Stimulated activated naive CD8-positive, alpha-beta T cell treated with anti-CD3 and anti-CD28 coated beads, Interleukin-15, Interleukin-2, amounts not matched to agents 100 U/mL and 50 U/mL, for 24 hours (primary cell): ENCODE measurements at regions not wholly inside any gene's neighbourhood (a gene's known extent, or its start where the extent isn't known, plus 50 kb on each side); places are given as distances from the start of the nearest gene placed in this dataset.
"Not testable (repeated sequence)": the region's sequence is repeated elsewhere in the genome, so short reads cannot be mapped to it uniquely, and the experiment has no call there.

ENCODE experiments used
- ATAC-seq: fragments of 150-1000 bp; cut with Tn5 transposase; one replicate; pipeline ENCODE4 v1.10.0; 2021
- DNase-seq: peaks from one replicate; pipeline ENCODE4 v3.0.0; 2021

GRCh38 chr14:65834812-65835211 lies 422.3 kb downstream of the FUT8 start:
- ATAC-seq: no peak
- DNase-seq: no peak

- no peak for DNase-seq
- no peak for ATAC-seq
Observed at GRCh38 chr14:65835501-65835900, 423.0 kb downstream of the FUT8 start.

- no peak for ATAC-seq
Observed at GRCh38 chr14:65838565-65838964, 426.0 kb downstream of the FUT8 start.

GRCh38 chr14:65840118-65840751 lies 427.7 kb downstream of the FUT8 start:
- DNase-seq: no peak

More at GRCh38 chr14:65838565-65838964, 426.0 kb downstream of the FUT8 start:
- DNase-seq: no peak

GRCh38 chr14:65840786-65841185 lies 428.3 kb downstream of the FUT8 start:
- no peak for DNase-seq
- ATAC-seq: no peak

More at GRCh38 chr14:65840118-65840751, 427.7 kb downstream of the FUT8 start:
- no peak for ATAC-seq

- DNase-seq (no peak), ATAC-seq (peak; percentile 58)
Observed at GRCh38 chr14:65846196-65846868, 433.8 kb downstream of the FUT8 start.

- ATAC-seq (peak; percentile 82), DNase-seq (peak; percentile 48)
Observed at GRCh38 chr14:65847075-65847847, 434.7 kb downstream of the FUT8 start.

GRCh38 chr14:65847931-65848330 lies 435.4 kb downstream of the FUT8 start:
- ATAC-seq, DNase-seq: not testable (repeated sequence)

- DNase-seq (no peak), ATAC-seq (no peak)
Observed at GRCh38 chr14:65849091-65849490, 436.6 kb downstream of the FUT8 start.

- DNase-seq (no peak), ATAC-seq (no peak)
Observed at GRCh38 chr14:65849558-65849957, 437.0 kb downstream of the FUT8 start.

GRCh38 chr14:65850429-65851135 lies 438.1 kb downstream of the FUT8 start:
- DNase-seq: peak; percentile 33
- peak; percentile 77 for ATAC-seq

- no peak for DNase-seq
- ATAC-seq: no peak
Observed at GRCh38 chr14:65852689-65853088, 440.2 kb downstream of the FUT8 start.

GRCh38 chr14:65853407-65853955 lies 441.0 kb downstream of the FUT8 start:
- DNase-seq (no peak), ATAC-seq (no peak)

- DNase-seq (no peak), ATAC-seq (no peak)
Observed at GRCh38 chr14:65854215-65854614, 441.7 kb downstream of the FUT8 start.

- ATAC-seq: no peak
- no peak for DNase-seq
Observed at GRCh38 chr14:65860956-65861611, 448.6 kb downstream of the FUT8 start.

- ATAC-seq (no peak), DNase-seq (no peak)
Observed at GRCh38 chr14:65864549-65864948, 452.0 kb downstream of the FUT8 start.

- ATAC-seq (no peak), DNase-seq (no peak)
Observed at GRCh38 chr14:65864984-65865383, 452.5 kb downstream of the FUT8 start.

GRCh38 chr14:65866448-65866847 lies 453.9 kb downstream of the FUT8 start:
- no peak for ATAC-seq
- no peak for DNase-seq

GRCh38 chr14:65866886-65867285 lies 454.4 kb downstream of the FUT8 start:
- DNase-seq (no peak), ATAC-seq (no peak)

- ATAC-seq (no peak), DNase-seq (no peak)
Observed at GRCh38 chr14:65867333-65867732, 454.8 kb downstream of the FUT8 start.

- no peak for DNase-seq
- ATAC-seq: no peak
Observed at GRCh38 chr14:65872536-65872935, 460.0 kb downstream of the FUT8 start.

GRCh38 chr14:65877166-65877565 lies 464.6 kb downstream of the FUT8 start:
- no peak for ATAC-seq
- DNase-seq: no peak
